GM12878 (cell line): ENCODE measurements at regions not wholly inside any gene's neighbourhood (a gene's known extent, or its start where the extent isn't known, plus 50 kb on each side); places are given as distances from the start of the nearest gene placed in this dataset.

ENCODE experiments used
- ATAC-seq: fragments of 200-7000 bp; cut with Tn5 transposase; 3 replicates; pipeline ENCODE4 v1.9.1; 2020; ENCODE audit warnings: mild to moderate bottlenecking, moderate library complexity
- BruUV-seq: library from RNA; stranded (reverse); fragments of 400-500 nt; replicated peaks from 2 replicates; lab custom pipeline; 2021; lab: Mats Ljungman, UMichigan
- CTCF ChIA-PET: fragments of 300-600 bp; sonication (Branson Sonifier 250); formaldehyde crosslinking; extraction: SDS; loops from one replicate; lab custom pipeline; 2021; ENCODE audit warnings: inconsistent platforms; lab: Yijun Ruan, JAX
- POLR2A ChIA-PET: fragments of 350-600 bp; formaldehyde crosslinking; extraction: SDS; loops from one replicate; lab custom pipeline; 2021; ENCODE audit warnings: inconsistent platforms; lab: Charles Lee
- RAD21 ChIA-PET: fragments of 300-600 bp; sonication (Branson Sonifier 250); formaldehyde crosslinking; loops from one replicate; lab custom pipeline; 2023; ENCODE audit warnings: antibody characterized with exemption; ENCODE audit not compliant: unreplicated experiment; lab: Charles Lee
- SMC1A ChIA-PET: fragments of 300-600 bp; sonication (Branson Sonifier 250); formaldehyde crosslinking; loops from one replicate; lab custom pipeline; 2023; ENCODE audit not compliant: unreplicated experiment, uncharacterized antibody; lab: Charles Lee
- DNase-seq: peaks from one replicate; pipeline ENCODE4 v3.0.0-alpha.2; 2011; ENCODE audit warnings: low read depth, low spot score
- FAIRE-seq: peaks from 3 replicates; lab custom pipeline; 2011; peaks lifted over from hg19 to GRCh38; lab: Jason Lieb, UNC
- H2AFZ ChIP-seq: 2 replicates; pipeline ENCODE4 v1.6.0; 2011; ENCODE audit warnings: low read depth, low read length, control low read depth; ENCODE audit not compliant: control insufficient read depth
- H3K27ac ChIP-seq: 2 replicates; pipeline ENCODE4 v1.5.1; 2011; ENCODE audit warnings: control low read depth; ENCODE audit not compliant: control insufficient read depth, insufficient read depth
- H3K27me3 ChIP-seq, 2 experiments: replicated peaks in 1 of 2; 2 replicates each; pipeline versions ENCODE4 v1.6.0 to v1.6.1; 2011; ENCODE audit warnings: low read length in 1 of 2; ENCODE audit not compliant: control insufficient read depth in 2 of 2, insufficient read depth in 2 of 2
- H3K36me3 ChIP-seq, 2 experiments: 2 replicates each; pipeline ENCODE4 v1.5.1; 2011; ENCODE audit warnings: low read length in 1 of 2; ENCODE audit not compliant: control insufficient read depth in 2 of 2, insufficient read depth in 2 of 2
- H3K4me1 ChIP-seq: 2 replicates; pipeline ENCODE4 v1.6.1; 2011; ENCODE audit warnings: mild to moderate bottlenecking, low read length, moderate library complexity, mixed read lengths; ENCODE audit not compliant: control insufficient read depth, insufficient read depth
- H3K4me2 ChIP-seq: 2 replicates; pipeline ENCODE4 v1.6.0; 2011; ENCODE audit warnings: control low read depth; ENCODE audit not compliant: control insufficient read depth, insufficient read depth
- H3K4me3 ChIP-seq: fragments of 200-600 bp; sonication (generic); 2 replicates; pipeline ENCODE4 v1.5.1; 2016
- H3K79me2 ChIP-seq: 2 replicates; pipeline ENCODE4 v1.6.0; 2011; ENCODE audit warnings: low read length; ENCODE audit not compliant: control insufficient read depth, insufficient read depth
- H3K9ac ChIP-seq: 2 replicates; pipeline ENCODE4 v1.8.0; 2011; ENCODE audit warnings: low read length, control low read depth, mixed read lengths; ENCODE audit not compliant: control insufficient read depth, insufficient read depth
- H3K9me3 ChIP-seq: replicated peaks from 3 replicates; pipeline ENCODE4 v1.5.1; 2011; ENCODE audit warnings: mild to moderate bottlenecking, low read length; ENCODE audit not compliant: control insufficient read depth, insufficient read depth
- H4K20me1 ChIP-seq: 2 replicates; pipeline ENCODE4 v1.6.0; 2011; ENCODE audit not compliant: control insufficient read depth, insufficient read depth
- ASH2L ChIP-seq: fragments of 300-600, 200-600 bp; sonication (generic); IDR thresholded peaks from 2 replicates; pipeline ENCODE4 v1.6.1; 2017; ENCODE audit warnings: low read depth, mild to moderate bottlenecking, borderline replicate concordance
- ATF7 ChIP-seq: fragments of 450-650 bp; IDR thresholded peaks from 2 replicates; pipeline ENCODE4 v1.6.1; 2016; ENCODE audit warnings: low read depth, mild to moderate bottlenecking
- BCL11A ChIP-seq: IDR thresholded peaks from 2 replicates; pipeline ENCODE4 v1.6.1; 2011; ENCODE audit warnings: low read depth, low read length
- BMI1 ChIP-seq: fragments of 450-650 bp; IDR thresholded peaks from 2 replicates; pipeline ENCODE4 v1.6.1; 2016; ENCODE audit warnings: mild to moderate bottlenecking, moderate library complexity, borderline replicate concordance
- CBX3 ChIP-seq: fragments of 200-600 bp; sonication (generic); IDR thresholded peaks from 2 replicates; pipeline ENCODE4 v1.6.1; 2016; ENCODE audit warnings: low read depth, borderline replicate concordance
- DPF2 ChIP-seq: fragments of 450-650 bp; IDR thresholded peaks from 2 replicates; pipeline ENCODE4 v1.6.1; 2017; ENCODE audit warnings: mild to moderate bottlenecking
- MEF2A ChIP-seq: IDR thresholded peaks from 2 replicates; pipeline ENCODE4 v1.6.1; 2011; ENCODE audit warnings: low read depth, mild to moderate bottlenecking, low read length, moderate library complexity; ENCODE audit not compliant: insufficient read depth
- NFXL1 ChIP-seq: fragments of 450-650 bp; IDR thresholded peaks from 2 replicates; pipeline ENCODE4 v1.6.1; 2017; ENCODE audit warnings: antibody characterized with exemption, mild to moderate bottlenecking, borderline replicate concordance
- NR2C1 ChIP-seq: fragments of 450-650 bp; IDR thresholded peaks from 2 replicates; pipeline ENCODE4 v1.6.1; 2017; ENCODE audit warnings: antibody characterized with exemption, mild to moderate bottlenecking, moderate library complexity
- POLR2A ChIP-seq: IDR thresholded peaks from 2 replicates; pipeline ENCODE4 v1.6.1; 2011; ENCODE audit warnings: low read depth, mild to moderate bottlenecking, low read length
- POLR2AphosphoS5 ChIP-seq: IDR thresholded peaks from 2 replicates; pipeline ENCODE4 v1.6.1; 2011; ENCODE audit warnings: mild to moderate bottlenecking, low read length, inconsistent platforms
- RBBP5 ChIP-seq: fragments of 200-600 bp; sonication (generic); conservative IDR thresholded peaks from 2 replicates; pipeline ENCODE4 v1.6.1; 2016
- STAT1 ChIP-seq: fragments of 450-650 bp; conservative IDR thresholded peaks from 2 replicates; pipeline ENCODE4 v1.6.1; 2014; ENCODE audit warnings: antibody characterized with exemption, mild to moderate bottlenecking
- STAT3 ChIP-seq: IDR thresholded peaks from 2 replicates; pipeline ENCODE4 v1.6.1; 2011; ENCODE audit warnings: low read depth, low read length, improper control_type of control experiment
- TARDBP ChIP-seq: IDR thresholded peaks from 2 replicates; pipeline ENCODE4 v1.6.1; 2016; ENCODE audit warnings: borderline replicate concordance
- WGBS: methylation state at CpG from one replicate; pipeline ENCODE4 v1.1.6; 2016; ENCODE audit warnings: low lambda C conversion rate; ENCODE audit not compliant: insufficient replicate concordance, insufficient coverage; ENCODE audit errors: missing lambda C conversion rate; 5-methylcytosine and 5-hydroxymethylcytosine counted together
- in situ Hi-C: fragments of 300-500 bp; cut with MboI; formaldehyde crosslinking; loops from 9 replicates; pipeline ENCODE4 v1.14.3; 2018; ENCODE audit warnings: mixed read lengths
- intact Hi-C: fragments of 100-400 bp; cut with micrococcal nuclease; formaldehyde crosslinking; loops from one replicate; pipeline ENCODE4 v1.14.2; 2022; ENCODE audit not compliant: unreplicated experiment
- TF ChIP-seq, protein P1 (sequence below): fragments of 450-650 bp; IDR thresholded peaks from 2 replicates; pipeline ENCODE4 v1.6.1; 2017; ENCODE audit warnings: mild to moderate bottlenecking, low read depth, inconsistent platforms; ENCODE audit not compliant: poor library complexity, severe bottlenecking
- TF ChIP-seq, protein P2 (sequence below): fragments of 450-650 bp; IDR thresholded peaks from 2 replicates; pipeline ENCODE4 v1.6.1; 2018; ENCODE audit warnings: mild to moderate bottlenecking, low read depth, moderate library complexity; ENCODE audit not compliant: partially characterized antibody
- TF ChIP-seq, protein P3 (sequence below): fragments of 450-650 bp; IDR thresholded peaks from 2 replicates; pipeline ENCODE4 v1.6.1; 2016; ENCODE audit warnings: mild to moderate bottlenecking

DNA sequence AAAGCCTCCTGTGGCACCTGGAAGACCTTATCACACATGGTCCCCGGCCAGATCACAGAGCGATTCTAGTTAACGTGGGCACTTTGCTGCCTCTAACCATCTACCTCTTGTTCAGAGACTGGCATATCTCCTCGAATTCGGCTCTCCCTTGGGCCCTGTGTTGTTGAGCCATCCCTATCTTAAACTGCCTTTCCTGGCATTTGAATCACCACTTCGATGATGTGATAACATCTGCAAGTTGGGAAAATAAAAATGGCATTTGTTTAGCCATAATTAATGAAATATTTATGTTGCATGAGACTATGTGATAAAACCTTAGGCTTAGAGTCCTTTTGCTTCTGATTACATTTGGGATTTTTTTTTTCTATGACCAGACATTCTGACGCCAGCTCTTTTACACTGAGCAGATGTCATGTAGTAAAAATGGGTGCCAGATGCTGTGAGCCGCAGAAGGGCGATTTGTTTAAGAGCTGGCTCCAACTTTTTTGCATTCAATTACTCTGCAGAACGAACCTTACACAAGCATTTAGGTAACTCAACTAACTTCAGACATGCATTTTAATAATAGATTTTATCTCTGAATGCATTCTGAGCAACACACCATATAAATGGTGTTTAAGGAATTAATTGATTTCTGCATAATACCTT, 58.5 kb upstream of the PARVA start:
- Histone ChIP-seq H3K4me2 (no peak overlapping the region), H3K4me3 (no peak overlapping the region), H3K9me3 (no peaks in the 10 kb centered on the region; the same call in 2 of the 3 replicates), H3K36me3 (no peaks in the 10 kb centered on the region), H3K4me1 (no peaks in the 10 kb centered on the region), H3K9ac (no peak overlapping the region), H3K79me2 (no peaks in the 10 kb centered on the region), H2AFZ (no peak overlapping the region), H3K27me3 (no peaks in the 10 kb centered on the region), H4K20me1 (no peaks in the 10 kb centered on the region)
- no peak for FAIRE-seq
- in situ Hi-C loops (no loop called here), intact Hi-C loops (no loop called here)
- ChIA-PET RAD21 (no interaction called here), SMC1A (interaction anchor here (1.1 kb wide), 1 partner anchor 12 kb away, joined by 3 read pairs; no protein-coding TSS in a partner anchor), POLR2A (no interaction called here)
- no peak for ATAC-seq
- DNase-seq, result no peak
- no TSS peak for BruUV-seq
- TF ChIP-seq CBX3 (no peak), NR2C1 (no peak), STAT1 (no peak), ASH2L (no peak), DPF2 (no peak), TARDBP (no peak), RBBP5 (no peak), NFXL1 (no peak), POLR2A (no peak), POLR2AphosphoS5 (no peak), BMI1 (no peak), STAT3 (no peak), BCL11A (no peak), ATF7 (no peak), MEF2A (no peak)
- TF ChIP-seq, protein P1, sequence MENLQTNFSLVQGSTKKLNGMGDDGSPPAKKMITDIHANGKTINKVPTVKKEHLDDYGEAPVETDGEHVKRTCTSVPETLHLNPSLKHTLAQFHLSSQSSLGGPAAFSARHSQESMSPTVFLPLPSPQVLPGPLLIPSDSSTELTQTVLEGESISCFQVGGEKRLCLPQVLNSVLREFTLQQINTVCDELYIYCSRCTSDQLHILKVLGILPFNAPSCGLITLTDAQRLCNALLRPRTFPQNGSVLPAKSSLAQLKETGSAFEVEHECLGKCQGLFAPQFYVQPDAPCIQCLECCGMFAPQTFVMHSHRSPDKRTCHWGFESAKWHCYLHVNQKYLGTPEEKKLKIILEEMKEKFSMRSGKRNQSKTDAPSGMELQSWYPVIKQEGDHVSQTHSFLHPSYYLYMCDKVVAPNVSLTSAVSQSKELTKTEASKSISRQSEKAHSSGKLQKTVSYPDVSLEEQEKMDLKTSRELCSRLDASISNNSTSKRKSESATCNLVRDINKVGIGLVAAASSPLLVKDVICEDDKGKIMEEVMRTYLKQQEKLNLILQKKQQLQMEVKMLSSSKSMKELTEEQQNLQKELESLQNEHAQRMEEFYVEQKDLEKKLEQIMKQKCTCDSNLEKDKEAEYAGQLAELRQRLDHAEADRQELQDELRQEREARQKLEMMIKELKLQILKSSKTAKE, result no peak
- TF ChIP-seq, protein P2, sequence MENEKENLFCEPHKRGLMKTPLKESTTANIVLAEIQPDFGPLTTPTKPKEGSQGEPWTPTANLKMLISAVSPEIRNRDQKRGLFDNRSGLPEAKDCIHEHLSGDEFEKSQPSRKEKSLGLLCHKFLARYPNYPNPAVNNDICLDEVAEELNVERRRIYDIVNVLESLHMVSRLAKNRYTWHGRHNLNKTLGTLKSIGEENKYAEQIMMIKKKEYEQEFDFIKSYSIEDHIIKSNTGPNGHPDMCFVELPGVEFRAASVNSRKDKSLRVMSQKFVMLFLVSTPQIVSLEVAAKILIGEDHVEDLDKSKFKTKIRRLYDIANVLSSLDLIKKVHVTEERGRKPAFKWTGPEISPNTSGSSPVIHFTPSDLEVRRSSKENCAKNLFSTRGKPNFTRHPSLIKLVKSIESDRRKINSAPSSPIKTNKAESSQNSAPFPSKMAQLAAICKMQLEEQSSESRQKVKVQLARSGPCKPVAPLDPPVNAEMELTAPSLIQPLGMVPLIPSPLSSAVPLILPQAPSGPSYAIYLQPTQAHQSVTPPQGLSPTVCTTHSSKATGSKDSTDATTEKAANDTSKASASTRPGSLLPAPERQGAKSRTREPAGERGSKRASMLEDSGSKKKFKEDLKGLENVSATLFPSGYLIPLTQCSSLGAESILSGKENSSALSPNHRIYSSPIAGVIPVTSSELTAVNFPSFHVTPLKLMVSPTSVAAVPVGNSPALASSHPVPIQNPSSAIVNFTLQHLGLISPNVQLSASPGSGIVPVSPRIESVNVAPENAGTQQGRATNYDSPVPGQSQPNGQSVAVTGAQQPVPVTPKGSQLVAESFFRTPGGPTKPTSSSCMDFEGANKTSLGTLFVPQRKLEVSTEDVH, result no peak
- TF ChIP-seq, protein P3, sequence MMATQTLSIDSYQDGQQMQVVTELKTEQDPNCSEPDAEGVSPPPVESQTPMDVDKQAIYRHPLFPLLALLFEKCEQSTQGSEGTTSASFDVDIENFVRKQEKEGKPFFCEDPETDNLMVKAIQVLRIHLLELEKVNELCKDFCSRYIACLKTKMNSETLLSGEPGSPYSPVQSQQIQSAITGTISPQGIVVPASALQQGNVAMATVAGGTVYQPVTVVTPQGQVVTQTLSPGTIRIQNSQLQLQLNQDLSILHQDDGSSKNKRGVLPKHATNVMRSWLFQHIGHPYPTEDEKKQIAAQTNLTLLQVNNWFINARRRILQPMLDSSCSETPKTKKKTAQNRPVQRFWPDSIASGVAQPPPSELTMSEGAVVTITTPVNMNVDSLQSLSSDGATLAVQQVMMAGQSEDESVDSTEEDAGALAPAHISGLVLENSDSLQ, result no peak
- TF ChIP-seq, all 136 proteins: peak for 0
- CTCF ChIA-PET, result no interaction called here
- 44% methylated on average over 10 of the region's 10 CpGs for WGBS
- H3K27ac ChIP-seq, result no peak overlapping the region
